ENCODE measurements at regions not wholly inside any gene's neighbourhood (a gene's known extent, or its start where the extent isn't known, plus 50 kb on each side); places are given as distances from the start of the nearest gene placed in this dataset.
A peak's percentile ranks its signal among the peaks of the same experiment; 100 is the strongest.

DNA sequence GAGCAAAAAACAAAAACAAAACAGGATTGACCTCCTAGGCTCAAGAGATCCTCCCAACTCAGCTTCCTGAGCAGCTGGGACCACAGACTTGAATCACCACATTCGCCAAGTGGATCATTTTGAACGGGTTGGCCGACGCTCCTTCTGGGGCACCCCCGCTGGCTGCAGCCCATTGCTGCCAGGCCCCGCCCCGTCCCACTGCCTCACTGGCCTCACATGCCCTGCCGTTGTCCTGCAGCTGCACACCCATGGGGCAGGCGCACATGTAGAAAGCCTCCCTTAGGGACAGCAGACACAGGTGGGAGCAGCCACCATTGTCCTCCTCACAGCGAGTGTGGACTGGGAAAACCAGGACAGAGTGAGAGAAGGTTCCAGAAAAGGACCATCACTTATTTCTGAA is 154.5 kb downstream of the CRYBB2 start:
- Histone ChIP-seq H3K27ac (ENCODE audit: low read depth, low read length) (no peak overlapping the region), H2AFZ (ENCODE audit: low read length) (no peak overlapping the region), H2BK20ac (ENCODE audit: low read length) (no peak overlapping the region), H2BK120ac (replicated peaks; ENCODE audit: low read depth, low read length) (no peak overlapping the region), H3K23me2 (ENCODE audit: low read depth, low read length) (no peaks in the 10 kb centered on the region), H3K18ac (ENCODE audit: extremely low read depth, low read length) (no peak overlapping the region), H3K14ac (ENCODE audit: insufficient read length) (no peak overlapping the region), H3K4ac (replicated peaks; ENCODE audit: insufficient read length, low read depth, low read length) (no peak overlapping the region), H2AK5ac (ENCODE audit: low read depth, low read length) (no peak overlapping the region), H3K9ac (replicated peaks in 1 of 4; ENCODE audit: extremely low read depth in 1 of 4, low read depth in 3 of 4, low read length in 3 of 4) (no peak overlapping the region), H3K79me2 (ENCODE audit: control insufficient read depth in 1 of 2, insufficient read depth in 2 of 2, low read length in 2 of 2) (no peaks in the 10 kb centered on the region), H4K8ac (ENCODE audit: extremely low read depth, insufficient read depth, low read length) (no peak overlapping the region), H3K27me3 (replicated peaks in 1 of 4; ENCODE audit: control insufficient read depth in 3 of 4, extremely low read depth in 1 of 4, insufficient read depth in 3 of 4, low read length in 3 of 4) (no peaks in the 10 kb centered on the region), H4K5ac (ENCODE audit: insufficient read length, low read depth, low read length) (no peak overlapping the region), H4K91ac (replicated peaks; ENCODE audit: insufficient read length, low read length) (no peak overlapping the region), H2BK15ac (ENCODE audit: low read length) (no peak overlapping the region), H3K36me3 (ENCODE audit: control insufficient read depth in 2 of 4, insufficient read depth in 4 of 4, low read length in 3 of 4) (no peaks in the 10 kb centered on the region; a peak in 3 of 8 replicates), H3K4me1 (replicated peaks in 1 of 4; ENCODE audit: control insufficient read depth in 3 of 4, insufficient read depth in 4 of 4, low read length in 3 of 4) (peaks cover 0 to 2% (median 0%) of the 10 kb centered on the region in 4 experiments; a peak in 2 of 7 replicates), H3K4me3 (ENCODE audit: extremely low read depth in 1 of 4, insufficient read depth in 2 of 4, low read depth in 3 of 4, low read length in 4 of 4) (no peak overlapping the region), H3K9me3 (ENCODE audit: insufficient read depth in 2 of 2, low read depth in 1 of 2, low read length in 1 of 2) (no peaks in the 10 kb centered on the region), H2BK12ac (ENCODE audit: low read depth, low read length) (no peak overlapping the region), H2BK5ac (ENCODE audit: low read depth, low read length) (peak overlapping the region; percentile 60; the same call in 1 of the 2 replicates), H3K23ac (ENCODE audit: insufficient read length) (no peak overlapping the region), H3K56ac (replicated peaks; ENCODE audit: insufficient read length, low read depth, low read length) (no peak overlapping the region), H3K79me1 (ENCODE audit: low read depth, low read length) (no peaks in the 10 kb centered on the region; the same call in none of the 2 replicates), H3K4me2 (ENCODE audit: insufficient read depth in 1 of 2, low read depth in 2 of 2, low read length in 2 of 2) (no peak overlapping the region), H4K20me1 (replicated peaks in 1 of 2; ENCODE audit: control insufficient read depth in 1 of 2, insufficient read depth in 2 of 2, low read length in 2 of 2) (peaks cover 2 to 3% of the 10 kb centered on the region in 2 experiments)
- no peak for TF ChIP-seq CEBPB (IDR thresholded peaks at IDR 0.05; ENCODE audit: low read depth, low read length)
- no peak for TF ChIP-seq GTF2F1 (IDR thresholded peaks at IDR 0.05; ENCODE audit: borderline replicate concordance, low read depth, low read length)
- no peak for TF ChIP-seq KDM5A (IDR thresholded peaks at IDR 0.05; ENCODE audit: low read length)
- no peak for TF ChIP-seq RAD21 (IDR thresholded peaks at IDR 0.05 in 1 of 2, conservative IDR thresholded peaks at IDR 0.05 in 1 of 2; ENCODE audit: low read depth in 2 of 2, low read length in 2 of 2)
- no peak for TF ChIP-seq RXRA (IDR thresholded peaks at IDR 0.05; ENCODE audit: insufficient read depth, low read depth, low read length)
- no peak for TF ChIP-seq ASH2L (IDR thresholded peaks at IDR 0.05; ENCODE audit: low read length)
- TF ChIP-seq SP1 (IDR thresholded peaks at IDR 0.05; ENCODE audit: low read depth, low read length): no peak
- no peak for TF ChIP-seq GABPA (IDR thresholded peaks at IDR 0.05; ENCODE audit: borderline replicate concordance, insufficient read depth, low read length)
- CTCF ChIA-PET (ENCODE audit: partially characterized antibody): interaction anchor here (0.7 to 2.2 kb wide), 6 partner anchors 11 to 58 kb away, joined by 3 to 11 read pairs (median 3); no protein-coding TSS in a partner anchor
- POLR2A ChIA-PET (ENCODE audit: partially characterized antibody): no interaction called here
- DNase-seq (ENCODE audit: low read depth in 1 of 2, low spot score in 2 of 2) (no peak), FAIRE-seq (no peak)
- WGBS, 2 experiments (ENCODE audit: extremely low coverage in 1 of 2, insufficient coverage in 1 of 2, insufficient read length in 1 of 2, insufficient replicate concordance in 2 of 2, low coverage in 1 of 2, low lambda C conversion rate in 2 of 2, missing lambda C conversion rate in 1 of 2): 93% methylated on average over 10 of the region's 10 CpGs; no CpG with 5 or more reads in 1 of the 2 experiments

Data from H1 (cell line).